Coronary artery (tissue), 2 donors: ENCODE measurements at regions not wholly inside any gene's neighbourhood (a gene's known extent, or its start where the extent isn't known, plus 50 kb on each side); places are given as distances from the start of the nearest gene placed in this dataset.

ENCODE experiments used
- DNase-seq: peaks from one replicate; pipeline ENCODE4 v3.0.0-alpha.2; 2017; ENCODE audit warnings: low spot score
- H3K27ac ChIP-seq, 2 donors: fragments of 200-600 bp; sonication (generic); one replicate each; pipeline ENCODE4 v1.5.1; 2016 to 2019
- H3K4me3 ChIP-seq: fragments of 200-600 bp; sonication (generic); 2 replicates; pipeline ENCODE4 v1.5.1; 2016; ENCODE audit warnings: mild to moderate bottlenecking, moderate library complexity
- TF ChIP-seq, protein P1 (sequence below): fragments of 200-600 bp; sonication (generic); IDR thresholded peaks from one replicate; pipeline ENCODE4 v1.5.1; 2019; ENCODE audit warnings: antibody characterized with exemption

DNA sequence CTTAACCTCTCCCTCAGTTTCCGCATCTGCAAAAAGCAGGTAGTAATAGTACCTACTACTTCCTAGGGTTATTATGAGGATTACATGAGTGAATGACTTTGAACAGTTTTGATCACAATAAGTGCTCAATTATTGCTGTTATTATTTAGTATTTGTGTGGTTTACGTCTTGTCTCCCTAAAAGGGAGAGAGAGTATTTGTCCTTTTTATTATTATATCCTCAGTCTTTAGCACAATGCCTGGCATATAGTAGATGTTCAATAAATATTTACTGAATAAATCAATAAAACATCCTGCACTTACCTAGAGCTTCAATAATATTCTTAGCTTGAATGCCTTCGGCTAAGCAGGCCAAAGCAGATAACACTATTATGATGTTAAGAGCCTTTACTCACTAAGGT, 160.0 kb downstream of the TANC2 start:
- Histone ChIP-seq H3K27ac (no peak overlapping the region), H3K4me3 (no peak overlapping the region)
- TF ChIP-seq, protein P1, sequence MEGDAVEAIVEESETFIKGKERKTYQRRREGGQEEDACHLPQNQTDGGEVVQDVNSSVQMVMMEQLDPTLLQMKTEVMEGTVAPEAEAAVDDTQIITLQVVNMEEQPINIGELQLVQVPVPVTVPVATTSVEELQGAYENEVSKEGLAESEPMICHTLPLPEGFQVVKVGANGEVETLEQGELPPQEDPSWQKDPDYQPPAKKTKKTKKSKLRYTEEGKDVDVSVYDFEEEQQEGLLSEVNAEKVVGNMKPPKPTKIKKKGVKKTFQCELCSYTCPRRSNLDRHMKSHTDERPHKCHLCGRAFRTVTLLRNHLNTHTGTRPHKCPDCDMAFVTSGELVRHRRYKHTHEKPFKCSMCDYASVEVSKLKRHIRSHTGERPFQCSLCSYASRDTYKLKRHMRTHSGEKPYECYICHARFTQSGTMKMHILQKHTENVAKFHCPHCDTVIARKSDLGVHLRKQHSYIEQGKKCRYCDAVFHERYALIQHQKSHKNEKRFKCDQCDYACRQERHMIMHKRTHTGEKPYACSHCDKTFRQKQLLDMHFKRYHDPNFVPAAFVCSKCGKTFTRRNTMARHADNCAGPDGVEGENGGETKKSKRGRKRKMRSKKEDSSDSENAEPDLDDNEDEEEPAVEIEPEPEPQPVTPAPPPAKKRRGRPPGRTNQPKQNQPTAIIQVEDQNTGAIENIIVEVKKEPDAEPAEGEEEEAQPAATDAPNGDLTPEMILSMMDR: no peak
- DNase-seq: no peak

DNA sequence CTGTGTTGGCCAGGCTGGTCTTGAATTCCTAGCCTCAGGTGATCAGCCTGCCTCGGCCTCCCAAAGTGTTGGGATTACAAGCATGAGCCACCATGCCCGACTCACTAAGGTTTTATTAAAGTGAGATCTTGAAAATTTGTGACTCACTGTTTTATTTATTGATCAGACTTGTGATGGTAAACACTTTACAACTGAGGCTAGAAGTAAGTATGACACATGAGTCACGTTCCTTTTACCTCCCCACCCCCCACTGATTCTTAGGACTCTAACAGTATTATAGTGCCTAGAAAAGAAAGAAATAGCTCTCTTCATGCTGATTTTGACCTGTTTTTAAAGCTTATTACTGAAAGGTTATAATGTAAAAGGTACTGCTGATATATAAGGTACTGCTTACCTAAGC, 160.6 kb downstream of the TANC2 start:
- no peak for DNase-seq
- H3K27ac ChIP-seq: no peak overlapping the region
- TF ChIP-seq, protein P1: no peak
- no peak overlapping the region for H3K4me3 ChIP-seq

DNA sequence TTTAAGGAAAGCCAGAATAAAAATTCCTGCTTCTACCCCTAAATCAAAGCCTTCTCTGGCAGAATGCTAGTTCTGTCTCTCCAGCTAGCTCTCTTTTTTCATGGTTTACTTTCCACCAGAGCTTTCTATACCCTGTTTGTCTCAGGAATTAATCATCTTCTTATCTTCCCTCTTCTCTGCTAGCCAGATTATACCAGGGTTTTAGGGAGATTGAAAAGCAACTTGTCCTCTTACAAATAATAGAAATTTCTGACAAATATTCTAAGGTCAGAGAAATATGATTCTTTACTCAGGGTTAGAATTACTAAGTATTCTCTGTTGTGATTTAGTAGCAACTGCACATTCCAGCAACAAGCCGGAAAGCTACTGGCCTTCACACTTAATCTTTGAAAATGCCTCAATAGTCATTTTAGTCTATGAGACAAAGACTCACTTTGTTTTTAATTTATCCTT, 166.4 kb downstream of the TANC2 start:
- DNase-seq: no peak
- no peak overlapping the region for H3K4me3 ChIP-seq
- TF ChIP-seq, protein P1: no peak
- H3K27ac ChIP-seq: no peak overlapping the region

- DNase-seq: no peak
- no peak overlapping the region for H3K27ac ChIP-seq
- TF ChIP-seq, protein P1: no peak
- H3K4me3 ChIP-seq: no peak overlapping the region
These were observed 167.5 kb downstream of the TANC2 start for GRCh38 chr17:63133491-63133890.

DNA sequence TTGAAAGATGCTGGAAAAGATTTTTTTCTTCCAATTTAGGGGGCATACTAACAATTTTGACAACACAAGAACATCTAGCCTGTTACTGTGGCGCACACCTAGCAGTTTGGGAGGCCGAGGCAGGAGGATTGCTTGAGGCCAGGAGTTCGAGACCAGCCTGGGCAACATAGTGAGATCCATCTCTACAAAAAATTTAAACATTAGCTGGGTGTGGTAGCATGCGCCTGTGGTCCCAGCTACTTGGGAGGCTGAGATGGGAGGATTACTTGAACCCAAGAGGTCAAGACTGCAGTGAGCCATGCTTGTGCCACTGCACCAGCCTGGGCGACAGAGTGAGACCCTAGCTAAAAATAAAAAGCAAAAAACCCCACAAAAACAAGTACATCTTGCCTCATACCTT, 168.8 kb downstream of the TANC2 start:
- DNase-seq: no peak
- TF ChIP-seq, protein P1: no peak

DNA sequence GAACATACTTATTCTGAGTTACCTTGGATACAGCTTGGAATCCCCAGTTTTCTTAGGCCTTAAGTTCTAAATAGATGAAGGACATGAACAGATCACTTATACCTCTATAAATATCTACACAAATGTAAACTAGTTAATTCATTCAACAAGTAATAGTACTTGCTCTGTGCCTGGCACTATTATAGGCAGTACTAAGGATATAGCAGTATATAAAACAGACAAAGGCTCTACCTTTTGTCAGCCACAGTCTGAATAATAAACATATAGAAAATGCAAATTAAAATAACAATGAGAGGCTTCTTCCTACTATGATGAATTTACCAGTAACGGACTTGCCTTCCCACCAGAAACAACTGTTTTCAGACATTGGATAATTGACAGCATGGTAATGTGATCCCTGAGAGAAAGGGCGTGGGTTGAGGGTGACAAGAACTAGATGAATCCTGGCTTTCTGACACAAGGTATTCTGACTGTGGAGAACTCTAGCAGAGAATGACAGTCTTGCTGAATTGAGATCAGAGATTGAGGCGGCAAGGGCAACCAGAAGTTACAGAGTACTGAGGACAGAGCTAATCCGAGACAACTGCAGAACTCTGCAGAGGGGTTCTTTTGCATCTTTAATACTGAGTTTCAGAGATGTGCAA, 170.5 kb downstream of the TANC2 start:
- Histone ChIP-seq H3K27ac (no peak overlapping the region), H3K4me3 (no peak overlapping the region)
- TF ChIP-seq, protein P1: no peak
- DNase-seq: no peak

More for the DNA sequence above, 168.8 kb downstream of the TANC2 start:
- Histone ChIP-seq H3K27ac (no peak overlapping the region), H3K4me3 (no peak overlapping the region)

GRCh38 chr17:63137163-63137562, 171.1 kb downstream of the TANC2 start:
- TF ChIP-seq, protein P1: no peak

More at GRCh38 chr17:63137163-63137562, 171.1 kb downstream of the TANC2 start:
- DNase-seq: no peak
- Histone ChIP-seq H3K4me3 (no peak overlapping the region), H3K27ac (no peak overlapping the region)
